ENCODE measurements at regions not wholly inside any gene's neighbourhood (a gene's known extent, or its start where the extent isn't known, plus 50 kb on each side); places are given as distances from the start of the nearest gene placed in this dataset.
"Not testable (repeated sequence)": the region's sequence is repeated elsewhere in the genome, so short reads cannot be mapped to it uniquely, and the experiment has no call there.

GRCh38 chr6:71226151-71226550 lies 62.5 kb upstream of the OGFRL1 start:
- Mint-ChIP-seq H3K27me3 (ENCODE audit: low read depth) (no peaks in the 10 kb centered on the region), H3K9me3 (no peaks in the 10 kb centered on the region)

GRCh38 chr6:71228461-71229041 lies 60.1 kb upstream of the OGFRL1 start:
- DNase-seq (ENCODE audit: low spot score in 2 of 2, unreplicated experiment in 2 of 2), result no peak
- Mint-ChIP-seq H3K4me3 (no peak overlapping the region), H3K27ac (no peak overlapping the region), H3K4me1 (peaks cover 8% of the 10 kb centered on the region), H3K9me3 (no peaks in the 10 kb centered on the region), H3K36me3 (no peaks in the 10 kb centered on the region), H3K27me3 (ENCODE audit: low read depth) (no peaks in the 10 kb centered on the region)
- TF ChIP-seq CTCF (IDR thresholded peaks at IDR 0.05; ENCODE audit: unreplicated experiment), result no peak

More at GRCh38 chr6:71226151-71226550, 62.5 kb upstream of the OGFRL1 start:
- DNase-seq (ENCODE audit: low spot score in 2 of 2, unreplicated experiment in 2 of 2), result no peak
- Mint-ChIP-seq H3K36me3 (no peaks in the 10 kb centered on the region), H3K27ac (no peak overlapping the region), H3K4me3 (no peak overlapping the region), H3K4me1 (peaks cover 8% of the 10 kb centered on the region)
- TF ChIP-seq CTCF (IDR thresholded peaks at IDR 0.05; ENCODE audit: unreplicated experiment), result no peak

- no peak overlapping the region for H3K4me3 Mint-ChIP-seq
- H3K4me1 Mint-ChIP-seq, result peaks cover 8% of the 10 kb centered on the region
- H3K9me3 Mint-ChIP-seq, result no peaks in the 10 kb centered on the region
- TF ChIP-seq CTCF (IDR thresholded peaks at IDR 0.05; ENCODE audit: unreplicated experiment), result no peak
- no peaks in the 10 kb centered on the region for H3K36me3 Mint-ChIP-seq
- DNase-seq (ENCODE audit: low spot score in 2 of 2, unreplicated experiment in 2 of 2), result no peak
- H3K27me3 Mint-ChIP-seq (ENCODE audit: low read depth), result no peaks in the 10 kb centered on the region
- no peak overlapping the region for H3K27ac Mint-ChIP-seq
Measured at GRCh38 chr6:71229477-71229876, 59.1 kb upstream of the OGFRL1 start.

GRCh38 chr6:71232890-71233289 lies 55.7 kb upstream of the OGFRL1 start:
- H3K4me3 Mint-ChIP-seq; H3K27me3 Mint-ChIP-seq (ENCODE audit: low read depth); H3K27ac Mint-ChIP-seq; DNase-seq (ENCODE audit: low spot score in 2 of 2, unreplicated experiment in 2 of 2); H3K36me3 Mint-ChIP-seq; H3K9me3 Mint-ChIP-seq; H3K4me1 Mint-ChIP-seq: not testable (repeated sequence)

GRCh38 chr6:71236926-71237434 lies 51.6 kb upstream of the OGFRL1 start:
- Mint-ChIP-seq H3K9me3 (peaks cover 15% of the 10 kb centered on the region), H3K36me3 (peaks cover under 1% of the 10 kb centered on the region), H3K27ac (no peak overlapping the region), H3K4me1 (no peaks in the 10 kb centered on the region), H3K27me3 (ENCODE audit: low read depth) (no peaks in the 10 kb centered on the region), H3K4me3 (no peak overlapping the region)
- no peak for DNase-seq (ENCODE audit: low spot score in 2 of 2, unreplicated experiment in 2 of 2)
- TF ChIP-seq CTCF (IDR thresholded peaks at IDR 0.05; ENCODE audit: unreplicated experiment), result no peak

GRCh38 chr6:71238351-71238750 lies 50.3 kb upstream of the OGFRL1 start:
- Mint-ChIP-seq H3K27ac (no peak overlapping the region), H3K36me3 (peaks cover 11% of the 10 kb centered on the region), H3K4me3 (no peak overlapping the region), H3K4me1 (no peaks in the 10 kb centered on the region), H3K27me3 (ENCODE audit: low read depth) (no peaks in the 10 kb centered on the region), H3K9me3 (peaks cover 26% of the 10 kb centered on the region)
- DNase-seq (ENCODE audit: low spot score in 2 of 2, unreplicated experiment in 2 of 2), result no peak
- TF ChIP-seq CTCF (IDR thresholded peaks at IDR 0.05; ENCODE audit: unreplicated experiment), result no peak

Data from mesothelial cell of epicardium (in vitro differentiated cells).